ENCODE measurements at regions not wholly inside any gene's neighbourhood (a gene's known extent, or its start where the extent isn't known, plus 50 kb on each side); places are given as distances from the start of the nearest gene placed in this dataset.
"Not testable (repeated sequence)": the region's sequence is repeated elsewhere in the genome, so short reads cannot be mapped to it uniquely, and the experiment has no call there.

DNA sequence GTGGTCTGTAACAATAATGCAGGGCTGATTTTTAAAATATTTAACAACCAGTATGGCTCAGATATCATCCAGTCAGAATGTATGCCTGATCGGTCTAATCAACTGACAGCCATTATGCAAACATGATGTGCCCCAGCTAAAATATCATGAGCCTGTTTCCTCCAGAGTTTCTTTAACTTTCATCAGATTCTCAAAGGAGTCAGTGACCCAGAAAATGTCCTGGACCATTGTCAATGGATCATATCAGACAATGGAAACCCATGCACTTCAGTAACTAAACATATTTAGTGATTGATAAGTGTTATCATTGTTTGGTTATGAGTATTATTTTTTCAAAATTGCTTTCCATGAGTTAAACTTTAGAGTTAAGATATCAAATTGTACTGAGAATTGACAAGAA is 173.5 kb downstream of the LMBRD1 start:
- no peak for DNase-seq

GRCh38 chr6:69622924-69623323 is 173.9 kb downstream of the LMBRD1 start:
- DNase-seq: no peak

- DNase-seq: no peak
These were observed 174.6 kb downstream of the LMBRD1 start for GRCh38 chr6:69622230-69622629.

- no peak for DNase-seq
These were observed 179.6 kb downstream of the LMBRD1 start for GRCh38 chr6:69617163-69617562.

- no peak for DNase-seq
These were observed 186.9 kb downstream of the LMBRD1 start for GRCh38 chr6:69609836-69610472.

- DNase-seq: no peak
These were observed 195.7 kb downstream of the LMBRD1 start for GRCh38 chr6:69601132-69601531.

DNA sequence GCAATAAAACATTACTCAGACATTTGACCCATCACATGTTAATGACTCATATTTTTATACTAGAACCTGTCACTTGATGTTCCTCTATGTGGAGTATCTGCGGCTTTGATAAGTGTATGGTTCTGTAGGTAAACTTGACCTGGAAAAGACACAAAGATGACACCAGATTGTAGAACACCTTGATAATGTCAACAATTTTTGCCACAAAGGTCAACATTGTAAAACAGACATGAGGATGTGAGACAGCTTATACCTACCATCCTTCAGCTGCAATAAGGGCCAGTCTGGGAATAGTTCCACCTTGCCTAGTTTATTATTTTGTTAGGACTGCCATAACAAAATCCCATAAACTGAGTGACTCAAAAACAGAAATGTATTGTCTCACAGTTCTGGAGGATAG is 202.4 kb downstream of the LMBRD1 start:
- DNase-seq: no peak

GRCh38 chr6:69593706-69594105 is 203.1 kb downstream of the LMBRD1 start:
- no peak for DNase-seq

DNA sequence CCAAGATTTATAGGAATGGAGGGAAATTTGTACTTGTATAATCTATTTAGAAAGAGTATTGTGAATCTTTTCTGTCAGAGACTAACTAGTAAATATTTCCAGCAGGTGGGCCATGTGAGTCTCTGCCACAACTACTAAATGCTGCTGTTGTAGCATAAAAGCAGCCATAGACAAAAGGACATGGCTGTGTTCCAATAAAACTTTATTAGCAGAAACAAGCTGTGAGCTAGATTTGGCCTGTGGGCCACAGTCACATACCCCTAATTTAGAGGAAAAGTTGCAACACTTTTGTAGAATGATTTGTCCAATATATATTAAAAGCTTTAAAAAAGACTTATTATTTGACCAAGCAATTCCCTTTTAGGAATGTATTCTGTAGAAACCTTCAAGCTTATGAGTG is 207.2 kb downstream of the LMBRD1 start:
- DNase-seq: no peak

GRCh38 chr6:69584913-69585729 is 211.7 kb downstream of the LMBRD1 start:
- peak; percentile 71 for DNase-seq

GRCh38 chr6:69584536-69584912 is 212.3 kb downstream of the LMBRD1 start:
- peak; percentile 91 for DNase-seq

DNA sequence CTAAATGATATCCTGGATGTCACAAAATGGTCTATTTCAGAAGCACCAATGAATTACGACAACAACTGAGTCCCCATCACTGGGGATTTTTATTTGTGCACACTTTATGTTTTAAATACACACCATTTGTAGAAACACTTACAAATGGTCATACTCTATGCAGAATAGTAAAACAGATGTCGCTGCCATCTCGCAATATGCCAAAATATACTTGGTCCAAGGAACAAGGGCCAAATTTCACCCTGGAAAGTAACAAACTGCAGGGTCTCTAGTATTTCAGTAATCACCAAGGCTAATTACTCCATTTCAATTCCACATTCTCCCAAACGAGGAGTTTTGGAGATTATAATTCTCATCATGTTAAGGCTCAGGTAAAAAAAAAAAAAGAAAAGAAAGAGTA is 215.2 kb downstream of the LMBRD1 start:
- DNase-seq: no peak

- DNase-seq: no peak
These were observed 216.1 kb downstream of the LMBRD1 start for GRCh38 chr6:69580706-69581105.

DNA sequence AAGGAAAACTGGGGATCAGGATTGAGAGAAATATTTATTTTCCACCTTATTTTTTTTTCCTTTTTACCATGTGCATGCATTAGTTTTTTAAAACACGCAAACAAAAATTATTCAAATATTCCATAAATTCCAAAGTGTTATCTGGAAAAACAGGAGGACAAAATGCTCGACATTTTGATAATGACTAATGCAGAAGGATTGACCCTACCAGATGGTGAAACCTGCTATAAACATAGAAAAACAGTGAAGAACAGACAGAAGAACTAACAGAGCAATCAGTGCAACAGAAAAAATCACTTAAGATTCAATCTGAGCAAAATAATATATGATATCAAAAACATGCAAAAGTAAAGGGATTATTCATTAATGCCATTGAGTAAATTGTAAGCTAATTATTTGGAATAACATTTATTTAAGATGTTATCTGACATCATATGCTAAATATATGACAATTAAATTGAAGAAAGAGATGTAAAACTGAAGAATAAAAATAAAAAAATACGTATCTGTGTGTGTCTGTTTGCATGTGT is 218.4 kb downstream of the LMBRD1 start:
- peak; percentile 44 for DNase-seq

GRCh38 chr6:69571234-69571633 is 225.6 kb downstream of the LMBRD1 start:
- no peak for DNase-seq

DNA sequence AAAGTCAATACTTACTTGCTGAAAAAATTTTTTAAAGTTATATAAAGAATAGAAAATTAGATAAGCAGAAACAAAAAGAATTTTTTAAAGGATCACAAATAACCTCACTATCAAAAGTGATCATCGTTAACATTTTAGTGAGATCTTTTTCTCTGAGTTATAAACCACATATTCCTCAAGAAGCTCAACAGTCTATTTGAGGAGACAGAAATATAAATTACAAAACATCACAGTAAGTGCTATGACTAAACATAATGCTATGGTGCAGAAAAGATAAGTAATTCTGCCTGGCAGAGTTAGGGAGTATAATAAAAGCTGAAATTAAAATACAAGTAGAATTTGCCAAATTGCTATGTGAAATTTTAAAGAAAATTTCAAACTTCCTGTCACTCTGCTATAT is 226.7 kb downstream of the LMBRD1 start:
- peak; percentile 57 for DNase-seq

- DNase-seq: not testable (repeated sequence)
These were observed 236.2 kb downstream of the LMBRD1 start for GRCh38 chr6:69560597-69560996.

DNA sequence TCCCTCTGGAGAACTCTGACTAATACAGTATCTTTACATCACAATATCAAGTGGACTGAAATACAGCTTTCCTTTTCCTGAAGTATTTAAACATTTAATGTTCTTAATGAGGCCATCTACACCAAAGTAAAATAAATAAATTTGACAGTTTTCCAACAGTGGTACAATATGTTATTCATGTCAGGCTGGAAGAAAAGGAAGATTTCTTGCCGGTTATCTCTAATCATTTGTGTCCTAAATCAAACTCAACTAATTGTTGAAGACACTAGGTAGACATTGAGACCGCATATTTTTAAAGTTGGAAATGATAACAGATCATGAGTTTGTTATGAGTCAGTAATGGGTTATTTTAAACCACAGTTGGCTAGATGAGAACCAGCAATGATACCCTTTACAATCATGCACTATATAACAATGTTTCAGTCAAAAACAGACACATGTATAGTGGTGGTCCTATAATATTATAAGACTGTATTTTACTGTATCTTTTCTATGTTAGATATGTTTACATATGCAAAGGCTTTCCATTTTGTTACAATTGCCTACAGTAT is 241.6 kb downstream of the LMBRD1 start:
- no peak for DNase-seq

GRCh38 chr6:69542494-69542893 is 254.3 kb downstream of the LMBRD1 start:
- DNase-seq: no peak

DNA sequence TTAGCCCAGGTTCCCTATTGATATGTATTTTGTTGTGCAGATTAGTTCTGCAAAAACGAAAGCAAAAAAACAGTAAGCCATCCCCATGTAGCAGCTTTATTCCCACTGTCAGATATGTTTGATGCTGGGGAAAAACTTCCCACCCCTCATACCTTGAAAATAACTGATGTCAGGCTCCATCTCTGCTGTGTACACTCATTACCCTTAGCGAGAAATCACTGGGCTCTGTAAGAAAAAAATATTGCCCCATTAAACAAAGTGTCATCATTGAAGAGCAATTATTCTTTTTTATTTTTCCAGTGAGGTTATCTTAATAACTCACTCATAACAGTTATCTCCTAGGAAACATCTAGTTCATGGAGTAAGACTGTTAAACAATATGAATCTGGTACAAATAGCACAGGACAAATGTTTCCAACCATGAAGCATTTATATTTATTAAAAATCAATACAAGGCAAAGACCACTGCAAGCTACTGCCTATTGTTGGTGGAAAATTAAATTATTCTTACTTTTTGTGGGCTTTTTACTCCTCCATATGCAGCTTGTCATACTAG is 268.8 kb downstream of the LMBRD1 start:
- DNase-seq: no peak

GRCh38 chr6:69515480-69515879 is 281.3 kb downstream of the LMBRD1 start:
- not testable (repeated sequence) for DNase-seq

GRCh38 chr6:69494595-69494994 is 302.2 kb downstream of the LMBRD1 start:
- DNase-seq: no peak

DNA sequence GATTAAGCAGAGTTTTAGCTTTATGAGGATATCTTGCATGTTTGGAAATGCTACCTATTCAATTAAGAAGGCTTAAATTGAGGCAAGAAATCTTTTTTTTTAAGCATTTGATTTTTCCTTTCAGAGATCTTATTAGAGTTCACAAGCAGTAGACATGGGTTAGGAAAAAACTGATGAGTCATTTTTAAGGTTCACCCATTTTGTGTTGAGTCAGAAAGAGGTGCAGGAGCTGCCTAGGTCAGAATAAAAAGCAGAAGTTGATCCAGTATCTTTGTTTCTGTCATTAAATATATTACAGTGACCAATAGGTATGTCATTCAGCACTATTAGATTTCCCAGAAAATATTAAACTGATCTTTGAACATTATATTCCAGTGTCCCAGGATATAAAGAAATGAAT is 306.8 kb downstream of the LMBRD1 start:
- DNase-seq: no peak
